GM12873 (cell line): ENCODE measurements at regions not wholly inside any gene's neighbourhood (a gene's known extent, or its start where the extent isn't known, plus 50 kb on each side); places are given as distances from the start of the nearest gene placed in this dataset.

Source experiments
- CTCF ChIP-seq: IDR thresholded peaks from 2 replicates; pipeline ENCODE4 v1.5.1; 2012; ENCODE audit warnings: low read depth, mild to moderate bottlenecking, moderate library complexity, low read length, control low read depth; ENCODE audit not compliant: insufficient read depth; ENCODE audit errors: missing control alignments

DNA sequence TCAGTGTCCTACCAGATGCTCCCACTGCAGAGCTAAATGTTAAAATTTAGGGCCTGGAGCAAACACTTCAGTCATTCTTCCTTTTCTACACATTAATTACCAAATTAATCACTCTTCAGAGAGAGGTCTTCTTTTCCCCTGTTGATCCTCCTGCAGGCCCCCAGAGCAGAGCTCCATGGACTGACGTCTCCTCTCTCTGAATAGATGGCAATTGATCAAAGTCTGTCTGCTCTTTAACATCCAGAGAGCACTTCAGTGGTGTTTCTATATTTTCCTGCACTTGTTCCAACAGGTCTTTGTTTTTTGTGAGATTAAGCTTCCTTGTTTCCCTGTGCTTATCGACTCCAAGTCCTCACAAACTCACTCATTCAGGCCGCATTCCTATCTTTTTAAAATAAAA is 239.3 kb downstream of the SIPA1L2 start:
- no peak for TF ChIP-seq CTCF

DNA sequence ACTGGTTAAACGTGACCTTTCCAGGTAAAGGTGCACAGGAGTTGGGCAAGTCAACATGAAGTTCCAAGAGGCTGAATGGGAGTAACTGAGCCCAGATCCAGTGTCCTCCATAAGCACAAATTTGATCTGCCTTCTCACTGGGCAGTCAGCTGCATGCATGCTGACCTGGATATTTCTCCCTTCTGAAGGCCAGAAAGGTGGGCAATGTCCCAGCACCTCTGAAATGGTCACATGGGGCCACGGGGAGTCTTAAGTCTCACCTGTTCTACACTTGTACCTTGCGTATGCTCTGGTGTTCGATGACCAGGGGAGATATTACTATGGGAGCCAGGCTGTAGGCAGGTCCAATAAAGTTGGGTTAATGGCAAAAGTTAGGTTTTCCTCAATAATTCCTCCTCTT is 240.2 kb downstream of the SIPA1L2 start:
- no peak for TF ChIP-seq CTCF

GRCh38 chr1:232388363-232388762 is 241.6 kb downstream of the SIPA1L2 start:
- no peak for TF ChIP-seq CTCF

DNA sequence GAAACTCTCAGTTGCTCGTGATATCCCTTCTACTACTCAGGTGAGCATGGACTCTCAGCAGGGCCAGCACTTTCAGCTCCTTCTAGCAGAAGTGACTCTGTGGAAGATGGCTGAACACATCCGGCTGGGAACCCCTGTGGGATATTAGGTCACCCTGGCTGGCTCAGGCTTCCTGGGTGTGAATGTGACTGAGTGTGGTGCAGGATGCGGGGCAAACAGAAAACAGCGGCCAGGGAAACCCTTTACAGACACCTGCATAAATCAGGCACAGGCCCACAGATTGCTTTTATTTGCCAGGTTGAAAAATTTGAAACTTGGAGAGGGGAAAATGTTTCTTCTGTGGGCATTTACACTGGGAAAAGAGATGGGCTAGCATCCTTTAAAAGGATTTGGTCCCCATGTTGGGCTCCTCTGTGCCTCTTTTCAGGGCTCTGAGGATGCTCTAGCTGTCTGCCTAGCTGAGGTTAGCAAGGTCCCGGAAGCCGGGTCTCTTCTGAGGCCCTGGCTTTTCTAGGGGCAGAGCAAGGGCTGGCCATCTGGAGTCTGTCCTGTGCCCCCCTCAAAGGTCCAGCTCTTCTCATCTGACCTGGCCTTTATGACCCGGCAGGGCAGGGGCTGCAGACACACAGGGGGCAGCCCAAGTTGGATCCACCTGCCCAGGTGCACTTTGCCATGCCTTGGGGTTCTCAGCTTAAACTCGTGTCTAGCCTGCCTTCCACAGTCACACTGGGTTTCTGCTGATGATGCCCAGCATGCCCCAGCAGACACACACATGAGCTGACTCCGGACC is 243.0 kb downstream of the SIPA1L2 start:
- no peak for TF ChIP-seq CTCF

GRCh38 chr1:232386294-232386693 is 243.6 kb downstream of the SIPA1L2 start:
- TF ChIP-seq CTCF: no peak

- no peak for TF ChIP-seq CTCF
These were observed 244.7 kb downstream of the SIPA1L2 start for GRCh38 chr1:232385221-232385620.

DNA sequence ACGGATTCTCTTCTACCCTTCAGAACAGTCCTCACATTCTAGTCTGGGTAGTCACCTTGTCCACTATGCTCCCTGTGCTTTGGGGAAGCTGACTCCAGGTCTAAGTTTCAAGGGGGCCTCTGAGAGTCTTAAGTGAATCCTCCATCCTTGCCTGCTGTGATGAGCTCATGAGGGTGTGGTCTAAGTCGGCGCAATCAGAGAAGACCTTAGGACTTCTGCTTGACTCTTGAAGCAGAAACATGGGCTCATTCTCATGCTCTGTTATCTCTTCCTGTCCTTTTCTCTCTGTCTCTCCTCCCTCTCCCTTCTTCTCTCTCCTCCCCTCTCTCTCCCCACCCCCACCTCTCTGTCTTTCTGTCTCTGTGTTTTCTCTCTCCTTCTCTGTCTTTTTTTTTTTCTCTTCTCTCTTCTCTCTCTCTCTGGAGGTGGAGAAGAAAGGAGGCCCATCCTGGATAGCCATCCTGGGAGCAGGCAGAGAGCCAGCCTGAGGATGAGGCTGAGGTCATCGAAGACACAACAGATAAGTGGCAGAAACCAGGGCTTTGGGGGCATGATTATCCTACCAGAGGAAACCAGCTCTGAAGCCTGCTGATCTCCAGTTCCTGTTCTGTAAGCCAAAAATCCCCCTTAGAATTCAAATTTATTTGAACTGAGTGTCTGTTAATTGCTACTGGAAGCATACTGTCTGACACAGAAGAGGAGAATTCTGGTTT is 245.6 kb downstream of the SIPA1L2 start:
- no peak for TF ChIP-seq CTCF
